Lung (tissue), 11 donors: ENCODE measurements at regions not wholly inside any gene's neighbourhood (a gene's known extent, or its start where the extent isn't known, plus 50 kb on each side); places are given as distances from the start of the nearest gene placed in this dataset.
"Not testable (repeated sequence)": the region's sequence is repeated elsewhere in the genome, so short reads cannot be mapped to it uniquely, and the experiment has no call there.

Experiments used
- ATAC-seq: fragments of 200-7000 bp; cut with Tn5 transposase; one replicate; pipeline ENCODE4 v1.9.1; 2020; ENCODE audit warnings: moderate number of reproducible peaks; ENCODE audit not compliant: insufficient read depth, low FRiP score
- DNase-seq, 3 donors: peaks; one replicate each; pipeline ENCODE4 v3.0.0-alpha.2; 2013 to 2017
- H3K27ac ChIP-seq, 2 donors: one replicate each; pipeline ENCODE4 v1.5.1; 2013; ENCODE audit warnings: mild to moderate bottlenecking in 2 of 2, moderate library complexity in 2 of 2, control low read depth in 1 of 2, inconsistent platforms in 1 of 2, low read depth in 1 of 2, low read length in 1 of 2
- H3K27me3 ChIP-seq, 3 donors: one replicate each; pipeline ENCODE4 v1.5.1; 2013; ENCODE audit warnings: low read length in 2 of 3; ENCODE audit not compliant: control insufficient read depth in 3 of 3, insufficient read depth in 3 of 3
- H3K36me3 ChIP-seq, 4 donors: one replicate each; pipeline ENCODE4 v1.5.1; 2013; ENCODE audit warnings: low read length in 4 of 4, mild to moderate bottlenecking in 1 of 4, moderate library complexity in 1 of 4; ENCODE audit not compliant: control insufficient read depth in 4 of 4, insufficient read depth in 4 of 4
- H3K4me1 ChIP-seq, 5 donors: one replicate each; pipeline ENCODE4 v1.5.1; 2013; ENCODE audit warnings: low read length in 5 of 5, mild to moderate bottlenecking in 2 of 5, moderate library complexity in 1 of 5; ENCODE audit not compliant: control insufficient read depth in 5 of 5, insufficient read depth in 5 of 5
- H3K4me3 ChIP-seq: one replicate; pipeline ENCODE4 v1.5.1; 2013; ENCODE audit warnings: mild to moderate bottlenecking, control low read depth, moderate library complexity
- H3K9ac ChIP-seq, 2 donors: one replicate each; pipeline ENCODE4 v1.5.1; 2013; ENCODE audit warnings: low read length in 2 of 2, control low read depth in 1 of 2; ENCODE audit not compliant: insufficient read depth in 1 of 2
- H3K9me3 ChIP-seq, 4 donors: one replicate each; pipeline ENCODE4 v1.5.1; 2013; ENCODE audit warnings: low read length in 3 of 4, mild to moderate bottlenecking in 1 of 4, moderate library complexity in 1 of 4; ENCODE audit not compliant: control insufficient read depth in 4 of 4, insufficient read depth in 3 of 4
- CTCF ChIP-seq: IDR thresholded peaks from 2 replicates; pipeline ENCODE4 v1.5.1; 2012; ENCODE audit warnings: mild to moderate bottlenecking; ENCODE audit errors: control extremely low read depth, extremely low read depth
- WGBS, 2 donors: extraction: QIAGEN DNeasy Blood & Tissue Kit; methylation state at CpG; one replicate each; pipeline ENCODE4 v1.1.7; 2013; 5-methylcytosine and 5-hydroxymethylcytosine counted together
- donor health status: control.
- donor health status: control.
- donor health status: Bipolar disorder and iron deficiency.
- donor health status: healthy.
- donor health status: DM: yes; HTN: yes; CAD: no.

DNA sequence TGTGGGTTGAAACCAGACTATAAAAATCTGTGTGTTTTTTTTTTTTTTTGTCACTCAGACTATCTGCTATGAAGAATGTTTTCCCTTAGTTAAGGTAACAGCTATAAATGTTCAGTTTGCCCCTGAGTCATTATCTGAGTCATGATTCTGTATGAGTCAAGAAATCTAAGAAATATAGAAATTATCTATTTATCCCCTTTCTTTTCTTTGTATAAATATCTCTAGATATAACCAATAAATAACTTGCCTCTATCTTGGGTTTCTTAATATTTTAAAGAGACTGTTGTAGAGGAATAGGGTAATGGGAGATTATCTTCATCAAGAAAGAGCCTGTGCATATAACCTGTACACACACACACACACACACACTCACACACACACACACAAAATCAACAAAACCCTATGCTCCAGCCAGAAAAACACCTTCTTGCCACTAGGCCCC is 161.7 kb upstream of the EEA1 start:
- Histone ChIP-seq H3K9me3 (peaks cover 0 to 3% (median 0%) of the 10 kb centered on the region in 4 donors), H3K36me3 (no peaks in the 10 kb centered on the region), H3K9ac (no peak overlapping the region), H3K4me3 (no peak overlapping the region), H3K27me3 (no peaks in the 10 kb centered on the region), H3K27ac (no peak overlapping the region), H3K4me1 (no peaks in the 10 kb centered on the region)
- no peak for DNase-seq
- TF ChIP-seq CTCF: no peak
- no peak for ATAC-seq

- WGBS, 2 donors: 92% methylated on average over 6 of the region's 6 CpGs
- ATAC-seq: no peak
Measured at GRCh38 chr12:93091886-93092648, 163.0 kb upstream of the EEA1 start.

GRCh38 chr12:93092649-93092945 is 163.5 kb upstream of the EEA1 start:
- DNase-seq (no peak), ATAC-seq (no peak)
- H3K4me3 ChIP-seq: no peak overlapping the region
- H3K4me1 ChIP-seq: no peaks in the 10 kb centered on the region
- no peak for TF ChIP-seq CTCF
- no peaks in the 10 kb centered on the region for H3K27me3 ChIP-seq
- WGBS, 2 donors: 88 to 90% methylated on average over 6 of the region's 6 CpGs
- H3K27ac ChIP-seq: no peak overlapping the region
- H3K9ac ChIP-seq: no peak overlapping the region
- H3K9me3 ChIP-seq: no peaks in the 10 kb centered on the region
- no peaks in the 10 kb centered on the region for H3K36me3 ChIP-seq

More at GRCh38 chr12:93091886-93092648, 163.0 kb upstream of the EEA1 start:
- no peak for TF ChIP-seq CTCF
- no peak overlapping the region for H3K4me3 ChIP-seq
- DNase-seq: no peak
- no peaks in the 10 kb centered on the region for H3K36me3 ChIP-seq
- no peak overlapping the region for H3K9ac ChIP-seq
- H3K27ac ChIP-seq: no peak overlapping the region
- no peaks in the 10 kb centered on the region for H3K4me1 ChIP-seq
- H3K27me3 ChIP-seq: no peaks in the 10 kb centered on the region
- H3K9me3 ChIP-seq: no peaks in the 10 kb centered on the region

DNA sequence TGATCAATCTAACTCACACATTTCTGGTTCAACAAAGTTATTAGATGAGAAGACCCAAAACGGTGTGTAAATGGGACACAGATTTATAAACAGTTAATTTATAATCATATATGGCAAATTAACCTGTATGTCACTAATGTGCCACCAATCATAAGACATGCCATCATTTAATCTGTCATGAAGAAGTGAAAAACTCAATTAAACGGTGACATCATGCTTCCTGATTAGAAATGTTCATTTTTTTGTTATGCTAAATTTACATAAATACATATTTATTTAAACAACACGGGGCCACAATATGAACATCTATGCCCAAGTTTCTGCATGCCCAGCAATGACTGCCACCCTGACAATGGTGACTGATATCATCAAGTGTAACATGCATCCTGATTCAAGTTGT is 164.1 kb upstream of the EEA1 start:
- Histone ChIP-seq H3K4me3 (no peak overlapping the region), H3K9ac (no peak overlapping the region), H3K4me1 (no peaks in the 10 kb centered on the region), H3K36me3 (no peaks in the 10 kb centered on the region), H3K27me3 (no peaks in the 10 kb centered on the region), H3K27ac (no peak overlapping the region), H3K9me3 (no peaks in the 10 kb centered on the region)
- no peak for TF ChIP-seq CTCF
- WGBS, 2 donors: 84 to 88% methylated on average over 3 of the region's 3 CpGs
- DNase-seq (no peak), ATAC-seq (no peak)

DNA sequence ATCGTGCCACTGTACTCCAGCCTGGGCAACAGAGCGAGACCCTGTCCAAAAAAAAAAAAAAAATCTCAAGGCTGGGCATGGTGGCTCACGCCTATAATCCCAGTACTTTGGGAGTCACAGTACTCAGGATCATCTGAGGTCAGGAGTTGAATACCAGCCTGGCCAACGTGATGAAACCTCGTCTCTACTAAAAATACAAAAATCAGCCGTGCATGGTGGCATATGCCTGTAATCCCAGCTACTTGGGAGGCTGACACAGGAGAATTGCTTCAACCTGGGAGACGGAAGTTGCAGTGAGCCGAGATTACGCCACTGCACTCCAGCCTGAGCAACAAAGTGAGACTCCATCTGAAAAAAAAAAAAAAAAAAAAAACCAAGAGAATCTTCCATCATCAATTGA is 165.1 kb upstream of the EEA1 start:
- not testable (repeated sequence) for ATAC-seq, H3K9me3 ChIP-seq, DNase-seq, H3K4me3 ChIP-seq, H3K9ac ChIP-seq, H3K27me3 ChIP-seq, H3K36me3 ChIP-seq, H3K27ac ChIP-seq, H3K4me1 ChIP-seq
- 62 to 86% methylated on average over 9 of the region's 9 CpGs for WGBS, 2 donors
